NCI-H1417 (cell line): ENCODE measurements at regions not wholly inside any gene's neighbourhood (a gene's known extent, or its start where the extent isn't known, plus 50 kb on each side); places are given as distances from the start of the nearest gene placed in this dataset.

Experiments
- DNase-seq, 3 experiments: peaks; one replicate each; lab custom pipeline; 2025; lab: John Stamatoyannopoulos, UW

GRCh38 chr11:92865352-92865751, 104.1 kb upstream of the MTNR1B start:
- no peak for DNase-seq

- no peak for DNase-seq
These were observed 102.7 kb upstream of the MTNR1B start for GRCh38 chr11:92866679-92867282.

DNA sequence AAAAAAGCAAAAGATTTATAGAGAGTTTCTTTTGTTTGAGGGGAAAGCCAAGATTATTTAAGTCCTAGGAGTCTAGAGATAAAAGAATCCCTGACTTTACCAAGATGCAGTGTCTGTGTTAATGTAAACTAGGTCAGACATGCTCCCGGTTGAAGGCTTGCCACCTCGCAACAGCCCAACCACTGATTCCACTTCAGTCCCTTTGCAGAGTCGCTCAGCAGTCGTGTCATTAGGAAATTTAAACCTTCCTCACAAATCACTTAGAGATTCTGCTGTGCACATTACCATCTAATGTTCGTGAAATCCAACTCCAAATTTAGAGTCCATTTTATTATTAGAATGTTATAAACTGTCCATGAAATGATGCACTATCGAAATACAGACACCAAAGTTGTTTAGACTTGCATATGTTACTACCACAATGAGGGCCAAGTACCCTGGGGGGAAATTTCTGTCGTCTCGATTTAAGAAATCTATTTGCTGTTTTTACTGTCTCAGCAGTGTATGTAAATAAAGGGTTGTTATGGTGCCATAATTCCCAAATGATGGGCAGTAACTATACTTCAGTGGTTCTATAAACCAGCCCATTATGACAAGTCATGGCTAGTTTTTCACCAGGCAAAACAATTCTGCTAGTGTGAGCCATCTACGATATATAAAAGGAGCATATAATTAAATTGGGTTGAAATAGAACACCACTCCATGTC, 101.4 kb upstream of the MTNR1B start:
- DNase-seq = peak; percentile 86 to 99 (median 91)

DNA sequence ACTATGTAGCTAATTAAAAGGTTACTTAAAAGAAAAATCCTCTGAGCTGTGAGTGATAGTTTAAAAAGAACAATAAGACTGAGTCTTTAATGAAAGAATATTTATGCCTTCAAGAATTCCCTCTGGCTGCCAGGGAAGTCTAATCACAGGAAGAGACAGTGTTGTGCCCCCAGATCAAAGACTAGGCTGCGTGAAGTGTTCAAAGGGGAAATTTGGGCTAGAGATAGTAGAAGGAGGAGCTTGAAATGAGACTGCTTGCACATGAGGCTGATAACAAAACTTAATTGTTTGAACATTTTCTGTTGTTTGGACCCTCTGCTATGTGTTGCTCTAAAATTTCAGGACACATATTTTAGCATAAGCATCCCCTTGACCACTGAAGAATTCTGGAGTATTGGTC, 99.7 kb upstream of the MTNR1B start:
- no peak for DNase-seq

DNA sequence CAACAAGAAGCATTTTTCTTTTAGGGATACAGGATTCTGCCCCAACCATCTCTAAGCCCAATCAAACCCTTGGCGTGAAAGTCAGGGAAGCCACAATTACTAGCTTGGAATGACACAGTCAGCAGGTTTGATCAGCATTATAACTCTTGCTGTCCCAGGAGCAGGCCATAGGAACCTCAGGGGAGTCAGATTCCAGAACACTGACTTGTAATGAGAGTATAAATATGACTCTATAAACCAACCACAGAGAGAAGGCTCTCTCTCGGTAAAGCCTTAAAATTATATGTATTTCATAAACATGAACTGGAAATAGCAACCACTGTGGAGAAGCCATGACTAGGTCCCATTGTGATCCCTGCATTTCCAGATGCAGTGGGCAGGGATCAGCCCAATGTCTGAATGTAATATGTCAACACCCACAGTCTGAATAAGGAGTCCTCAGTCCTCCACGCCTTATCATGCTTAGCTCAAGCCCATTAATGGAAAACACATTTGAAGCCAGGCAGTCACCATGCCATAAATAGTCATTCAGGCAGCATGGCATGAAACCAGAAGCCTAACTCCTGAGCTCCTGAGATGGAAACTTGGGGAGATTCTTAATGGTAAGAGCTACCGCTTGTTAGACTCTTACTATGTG, 99.1 kb upstream of the MTNR1B start:
- no peak for DNase-seq

- DNase-seq = no peak
These were observed 95.9 kb upstream of the MTNR1B start for GRCh38 chr11:92873551-92873950.

- DNase-seq = no peak
These were observed 94.0 kb upstream of the MTNR1B start for GRCh38 chr11:92875473-92875872.

- DNase-seq = no peak
These were observed 90.4 kb upstream of the MTNR1B start for GRCh38 chr11:92879086-92879485.

GRCh38 chr11:92880381-92880780, 89.1 kb upstream of the MTNR1B start:
- no peak for DNase-seq

DNA sequence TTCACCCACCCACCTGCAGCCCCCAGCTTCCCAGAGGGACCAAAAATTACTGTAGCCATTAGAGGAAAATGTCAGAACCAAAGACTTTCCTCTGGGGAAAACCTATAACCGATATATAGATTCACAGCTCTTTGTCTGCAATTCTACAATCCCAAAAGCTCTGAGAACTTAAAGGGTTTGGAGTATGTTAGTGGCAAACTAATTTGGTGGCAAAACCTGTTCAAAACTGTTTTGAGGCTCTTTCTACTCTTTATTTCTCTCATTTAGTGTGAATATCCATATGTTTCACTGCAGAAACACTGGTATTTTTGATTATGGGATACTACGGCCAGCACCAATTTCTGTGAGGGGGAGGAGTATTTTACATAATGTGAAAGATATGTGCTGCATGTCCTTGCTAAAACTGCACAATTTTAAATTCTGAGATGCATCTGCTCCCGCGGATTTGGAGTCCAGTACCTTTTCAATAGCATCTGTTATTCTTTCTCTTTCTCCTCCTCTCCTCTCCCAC, 87.5 kb upstream of the MTNR1B start:
- no peak for DNase-seq

DNA sequence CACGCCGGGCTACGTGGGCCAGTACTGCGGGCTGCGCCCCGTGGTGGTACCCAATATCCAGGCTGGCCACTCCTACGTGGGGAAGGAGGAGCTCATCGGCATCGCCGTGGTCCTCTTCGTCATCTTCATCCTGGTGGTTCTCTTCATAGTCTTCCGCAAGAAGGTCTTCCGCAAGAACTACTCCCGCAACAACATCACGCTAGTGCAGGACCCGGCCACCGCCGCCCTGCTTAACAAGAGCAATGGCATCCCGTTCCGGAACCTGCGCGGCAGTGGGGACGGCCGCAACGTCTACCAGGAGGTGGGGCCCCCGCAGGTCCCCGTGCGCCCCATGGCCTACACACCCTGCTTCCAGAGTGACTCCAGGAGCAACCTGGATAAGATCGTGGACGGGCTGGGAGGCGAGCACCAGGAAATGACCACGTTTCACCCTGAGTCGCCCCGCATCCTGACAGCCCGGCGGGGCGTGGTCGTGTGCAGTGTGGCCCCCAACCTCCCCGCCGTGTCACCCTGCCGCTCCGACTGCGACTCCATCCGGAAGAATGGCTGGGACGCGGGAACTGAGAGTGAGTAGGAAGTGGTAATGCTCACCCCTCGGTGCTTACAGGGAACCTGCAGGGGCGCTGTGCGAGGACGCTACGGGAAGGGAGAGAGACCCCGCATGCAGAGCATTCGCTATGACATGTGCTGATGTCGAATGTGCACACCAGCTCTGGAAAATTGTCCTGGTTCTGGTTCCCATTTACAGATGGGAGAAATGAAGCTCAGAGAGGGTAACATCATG, 86.4 kb upstream of the MTNR1B start:
- DNase-seq = no peak

GRCh38 chr11:92885600-92885999, 83.9 kb upstream of the MTNR1B start:
- DNase-seq = peak in 1 of 3 experiments; percentile 57

- peak; percentile 70 to 95 (median 87) for DNase-seq
These were observed 83.1 kb upstream of the MTNR1B start for GRCh38 chr11:92886243-92886905.

GRCh38 chr11:92888696-92889095, 80.8 kb upstream of the MTNR1B start:
- DNase-seq = peak in 1 of 3 experiments; percentile 33

GRCh38 chr11:92890846-92891245, 78.6 kb upstream of the MTNR1B start:
- DNase-seq = no peak

DNA sequence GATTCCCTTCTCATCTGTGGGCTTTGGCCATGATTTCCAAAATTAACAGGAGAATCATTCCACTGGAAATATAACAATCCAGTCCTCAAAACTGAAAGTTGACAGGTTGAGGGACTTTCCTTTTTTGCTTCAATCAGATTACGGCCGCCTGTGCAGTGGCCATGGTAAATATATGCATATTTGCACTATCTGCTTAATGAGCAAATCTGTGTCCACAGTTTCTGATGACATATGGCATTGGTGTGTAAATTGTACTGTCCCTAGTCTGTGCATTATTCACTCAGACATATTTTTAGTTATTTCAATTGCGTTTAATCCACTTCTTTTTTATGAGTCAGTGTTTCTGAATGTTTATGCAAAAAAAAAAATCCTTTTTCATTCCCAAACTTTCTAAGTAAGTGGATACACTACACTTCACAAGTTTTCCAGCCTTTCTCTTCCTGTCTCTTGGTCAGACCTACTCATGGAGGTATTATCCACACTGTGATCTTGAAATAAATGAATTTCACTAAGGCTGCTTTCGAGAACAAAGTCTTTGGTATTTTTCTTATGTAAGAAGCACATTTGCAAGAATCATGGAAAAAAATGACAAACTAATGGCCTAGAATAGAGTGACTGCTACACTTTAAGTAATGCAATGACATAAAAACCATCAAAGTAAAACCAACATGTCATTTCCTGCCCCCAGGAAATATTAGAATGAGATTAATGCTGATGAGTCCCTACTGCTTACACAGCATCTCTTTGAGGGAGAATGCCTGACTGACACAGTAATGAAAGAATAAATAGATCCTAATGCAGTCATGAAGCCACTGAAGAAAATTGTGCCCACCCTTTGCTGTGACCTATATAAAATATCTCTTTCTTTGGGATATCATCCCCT, 76.4 kb upstream of the MTNR1B start:
- DNase-seq = peak in 2 of 3 experiments; percentile 41 to 83

- DNase-seq = no peak
These were observed 75.3 kb upstream of the MTNR1B start for GRCh38 chr11:92894197-92894596.

DNA sequence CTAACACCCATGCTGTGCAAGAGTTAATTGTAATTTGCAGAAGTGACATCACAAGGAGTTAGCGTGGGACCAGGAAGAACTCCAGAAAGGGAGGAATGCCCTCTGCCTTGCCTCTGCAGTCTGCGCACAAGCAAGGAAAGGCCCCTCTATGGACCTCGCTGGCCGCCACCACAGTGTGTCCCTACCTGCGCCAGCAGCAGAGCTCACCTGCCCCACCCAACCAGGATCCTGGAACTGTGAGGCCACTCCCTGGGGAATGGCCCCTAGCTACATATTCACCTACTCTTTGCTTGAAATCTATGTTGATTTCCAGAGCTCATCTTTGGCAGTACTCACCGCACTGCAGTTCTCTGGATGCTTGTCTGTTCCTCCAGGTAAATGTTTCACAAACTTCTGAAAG, 72.0 kb upstream of the MTNR1B start:
- no peak for DNase-seq

DNA sequence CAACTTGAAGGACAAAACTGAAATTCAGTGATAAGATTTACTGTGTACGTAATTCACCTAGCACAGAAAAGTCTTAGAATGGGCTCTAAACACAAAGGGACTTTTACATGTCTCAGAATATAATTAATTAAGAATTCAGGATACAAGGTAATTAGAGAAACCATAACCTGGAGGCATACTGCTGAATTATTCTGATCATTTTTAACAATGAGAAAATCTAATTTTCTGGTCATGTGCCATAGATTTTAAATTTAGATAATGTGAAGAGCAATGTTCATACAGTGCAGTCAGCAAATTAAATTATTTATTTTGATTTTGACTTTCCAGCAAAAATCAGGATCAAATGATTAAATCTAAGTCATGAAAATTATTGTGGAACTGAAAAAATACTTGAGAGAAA, 67.0 kb upstream of the MTNR1B start:
- no peak for DNase-seq

GRCh38 chr11:92907671-92908070, 61.8 kb upstream of the MTNR1B start:
- DNase-seq = peak in 2 of 3 experiments; percentile 58 to 86

- no peak for DNase-seq
These were observed 60.2 kb upstream of the MTNR1B start for GRCh38 chr11:92909214-92909613.
